HepG2 (cell line): ENCODE measurements at regions not wholly inside any gene's neighbourhood (a gene's known extent, or its start where the extent isn't known, plus 50 kb on each side); places are given as distances from the start of the nearest gene placed in this dataset.

ENCODE experiments used
- ATAC-seq: fragments of 200-7000 bp; cut with Tn5 transposase; 3 replicates; pipeline ENCODE4 v1.9.1; 2020; ENCODE audit warnings: mild to moderate bottlenecking, moderate library complexity
- BruUV-seq: library from RNA; stranded (reverse); fragments of 400-500 nt; replicated peaks from 2 replicates; lab custom pipeline; 2021; lab: Mats Ljungman, UMichigan
- CTCF ChIA-PET: fragments of 300-600 bp; formaldehyde crosslinking; extraction: SDS; loops from one replicate; lab custom pipeline; 2021; ENCODE audit warnings: low total read pairs, inconsistent platforms, low intra/inter-chr PET ratio; lab: Yijun Ruan, JAX
- POLR2A ChIA-PET: fragments of 350-600 bp; sonication (Branson Sonifier 250); formaldehyde crosslinking; loops from one replicate; lab custom pipeline; 2020; ENCODE audit warnings: antibody characterized with exemption, inconsistent platforms; lab: Yijun Ruan, JAX
- DNase-seq: peaks from one replicate; pipeline ENCODE4 v3.0.0-alpha.2; 2015; ENCODE audit warnings: low spot score
- FAIRE-seq: peaks from 3 replicates; lab custom pipeline; 2011; peaks lifted over from hg19 to GRCh38; lab: Jason Lieb, UNC
- H2AFZ ChIP-seq: one replicate; pipeline ENCODE4 v1.6.1; 2011; ENCODE audit warnings: low read length, inconsistent platforms
- H3K27ac ChIP-seq: fragments of 300-600 bp; 3 replicates; pipeline ENCODE4 v1.8.0; 2011; ENCODE audit warnings: mixed run types, mild to moderate bottlenecking, mixed read lengths, low read length, inconsistent platforms; ENCODE audit not compliant: insufficient read depth; ENCODE audit errors: extremely low read length
- H3K27me3 ChIP-seq, 2 experiments: fragments of 200-600 bp in 1 of 2; 2 replicates in 1 of 2; 3 replicates in 1 of 2; pipeline versions ENCODE4 v1.6.0 to v1.8.0; 2011; ENCODE audit warnings: low read length in 2 of 2, mild to moderate bottlenecking in 2 of 2, moderate library complexity in 2 of 2, inconsistent platforms in 1 of 2; ENCODE audit not compliant: insufficient read depth in 2 of 2, control insufficient read depth in 1 of 2
- H3K36me3 ChIP-seq, 2 experiments: fragments of 200-600 bp in 1 of 2; replicated peaks in 1 of 2; 2 replicates in 1 of 2; 3 replicates in 1 of 2; pipeline versions ENCODE4 v1.5.1 to v1.8.0; 2011; ENCODE audit warnings: low read length in 2 of 2, inconsistent platforms in 1 of 2; ENCODE audit not compliant: insufficient read depth in 2 of 2, control insufficient read depth in 1 of 2
- H3K4me1 ChIP-seq: 2 replicates; pipeline ENCODE4 v1.5.1; 2012; ENCODE audit warnings: low read length, inconsistent platforms; ENCODE audit not compliant: insufficient read depth
- H3K4me2 ChIP-seq: 2 replicates; pipeline ENCODE4 v1.6.0; 2011; ENCODE audit warnings: low read depth, low read length, inconsistent platforms
- H3K4me3 ChIP-seq, 3 experiments: fragments of 200-600 bp in 1 of 3; sonication (generic), shearing (Covaris generic) in 1 of 3; replicated peaks in 1 of 3; 2 replicates each; pipeline ENCODE4 v1.5.1; 2011 to 2016; ENCODE audit warnings: low read length in 3 of 3, inconsistent platforms in 2 of 3, low read depth in 2 of 3, mild to moderate bottlenecking in 2 of 3, control low read depth in 1 of 3, mixed read lengths in 1 of 3; ENCODE audit not compliant: insufficient read depth in 1 of 3
- H3K79me2 ChIP-seq: one replicate; pipeline ENCODE4 v1.6.1; 2011; ENCODE audit warnings: low read length, inconsistent platforms; ENCODE audit not compliant: insufficient read depth
- H3K9ac ChIP-seq: 2 replicates; pipeline ENCODE4 v1.6.0; 2011; ENCODE audit warnings: mild to moderate bottlenecking, low read depth, low read length, inconsistent platforms; ENCODE audit not compliant: insufficient read depth
- H3K9me3 ChIP-seq: 2 replicates; pipeline ENCODE4 v1.5.1; 2012; ENCODE audit warnings: mild to moderate bottlenecking, low read length
- H4K20me1 ChIP-seq: 2 replicates; pipeline ENCODE4 v1.6.0; 2011; ENCODE audit warnings: inconsistent platforms, mild to moderate bottlenecking, low read length, moderate library complexity; ENCODE audit not compliant: insufficient read depth
- ATF1 ChIP-seq: IDR thresholded peaks from 2 replicates; pipeline ENCODE4 v1.6.1; 2016; ENCODE audit warnings: mild to moderate bottlenecking, control low read depth
- CREBL2 ChIP-seq: sonication (generic); formaldehyde crosslinking; IDR thresholded peaks from 2 replicates; pipeline ENCODE4 v1.8.1; 2023; ENCODE audit warnings: missing genetic modification reagents, mild to moderate bottlenecking, borderline replicate concordance
- ERF ChIP-seq: IDR thresholded peaks from 2 replicates; pipeline ENCODE4 v1.6.1; 2018; ENCODE audit warnings: missing biosample characterization, missing genetic modification reagents
- NFE2 ChIP-seq: sonication (generic); formaldehyde crosslinking; IDR thresholded peaks from 2 replicates; pipeline ENCODE4 v1.4.0; 2020; ENCODE audit warnings: missing genetic modification reagents
- NFYC ChIP-seq: IDR thresholded peaks from 2 replicates; pipeline ENCODE4 v1.6.1; 2016; ENCODE audit warnings: missing genetic modification reagents, missing compliant biosample characterization
- PRMT3 ChIP-seq: sonication (generic); formaldehyde crosslinking; IDR thresholded peaks from 2 replicates; pipeline ENCODE4 v1.8.1; 2022; ENCODE audit warnings: low read depth, mild to moderate bottlenecking, moderate library complexity, missing genetic modification reagents, borderline replicate concordance
- RBM22 ChIP-seq: fragments of 200-400 bp; formaldehyde crosslinking; optimal IDR thresholded peaks from 2 replicates; pipeline ENCODE3; 2017; ENCODE audit warnings: mild to moderate bottlenecking, low read length, moderate library complexity
- RFX1 ChIP-seq: fragments of 450-650 bp; IDR thresholded peaks from 2 replicates; pipeline ENCODE4 v1.6.1; 2017
- SP140L ChIP-seq: sonication (generic); formaldehyde crosslinking; IDR thresholded peaks from 2 replicates; pipeline ENCODE4 v1.4.0; 2020; ENCODE audit warnings: missing genetic modification reagents, borderline replicate concordance
- SP2 ChIP-seq: sonication (generic); formaldehyde crosslinking; IDR thresholded peaks from 2 replicates; pipeline ENCODE4 v1.5.1; 2020; ENCODE audit warnings: mild to moderate bottlenecking, missing genetic modification reagents
- ZC3H13 ChIP-seq: sonication (generic); formaldehyde crosslinking; IDR thresholded peaks from 2 replicates; pipeline ENCODE4 v1.8.1; 2023; ENCODE audit warnings: mild to moderate bottlenecking, missing genetic modification reagents, moderate library complexity
- ZNF276 ChIP-seq: sonication (generic); formaldehyde crosslinking; IDR thresholded peaks from 2 replicates; pipeline ENCODE4 v1.4.0; 2020; ENCODE audit warnings: mild to moderate bottlenecking, low read depth, missing genetic modification reagents
- ZNF431 ChIP-seq: sonication (generic); formaldehyde crosslinking; IDR thresholded peaks from 2 replicates; pipeline ENCODE4 v1.9.0; 2022; ENCODE audit warnings: missing genetic modification reagents, low read depth, mild to moderate bottlenecking, borderline replicate concordance
- ZNF644 ChIP-seq: IDR thresholded peaks from 2 replicates; pipeline ENCODE4 v1.6.1; 2016; ENCODE audit warnings: low read depth
- ZNF740 ChIP-seq: sonication (generic); formaldehyde crosslinking; IDR thresholded peaks from 2 replicates; pipeline ENCODE4 v1.4.0; 2020; ENCODE audit warnings: missing genetic modification reagents
- in situ Hi-C: cut with HindIII; loops from 2 replicates; pipeline ENCODE4 v1.10.0; 2017; ENCODE audit warnings: low pct_unique_long_range_greater_than_20kb; ENCODE audit not compliant: extremely low pct_ligation_motif_present
- intact Hi-C: fragments of 100-400 bp; cut with micrococcal nuclease; formaldehyde crosslinking; loops from one replicate; pipeline ENCODE4 v1.10.0; 2022; ENCODE audit not compliant: unreplicated experiment
- TF ChIP-seq, protein P1 (sequence below): sonication (generic); formaldehyde crosslinking; IDR thresholded peaks from 2 replicates; pipeline ENCODE4 v1.9.0; 2021; ENCODE audit warnings: mild to moderate bottlenecking, missing genetic modification reagents
- TF ChIP-seq, protein P2 (sequence below): sonication (generic); formaldehyde crosslinking; IDR thresholded peaks from 2 replicates; pipeline ENCODE4 v1.4.0; 2020; ENCODE audit warnings: missing genetic modification reagents

DNA sequence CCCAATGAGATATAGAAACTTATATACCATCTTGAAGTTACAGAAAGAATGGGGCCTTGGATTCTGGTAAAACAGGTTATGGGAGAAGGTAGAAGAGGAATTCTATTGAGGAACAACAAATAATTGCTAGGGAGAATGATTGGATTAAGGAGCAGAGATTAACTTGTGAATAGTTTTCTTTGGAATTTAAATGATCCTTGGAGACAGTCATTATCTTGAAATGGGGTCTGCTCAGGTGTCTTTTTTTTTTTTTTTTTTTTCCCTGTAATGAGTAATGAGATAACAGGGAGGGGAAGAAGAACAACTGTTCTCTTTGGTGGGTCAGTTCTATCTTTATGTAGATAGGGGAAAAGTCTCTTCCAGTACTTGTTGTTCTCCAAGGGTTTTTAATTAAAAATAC, 1406.0 kb downstream of the RPA4 start:
- ChIA-PET POLR2A (no interaction called here), CTCF (no interaction called here)
- no peaks in the 10 kb centered on the region for H3K9me3 ChIP-seq
- in situ Hi-C loops: no loop called here
- H3K27me3 ChIP-seq: no peaks in the 10 kb centered on the region
- BruUV-seq: no TSS peak
- H3K4me2 ChIP-seq: no peak overlapping the region
- ATAC-seq (no peak), FAIRE-seq (no peak), DNase-seq (no peak)
- H4K20me1 ChIP-seq: no peaks in the 10 kb centered on the region
- H3K4me1 ChIP-seq: no peaks in the 10 kb centered on the region
- no peak overlapping the region for H3K27ac ChIP-seq
- no peak overlapping the region for H2AFZ ChIP-seq
- H3K9ac ChIP-seq: no peak overlapping the region
- H3K4me3 ChIP-seq: no peak overlapping the region
- no peaks in the 10 kb centered on the region for H3K79me2 ChIP-seq
- intact Hi-C loops: no loop called here
- no peaks in the 10 kb centered on the region for H3K36me3 ChIP-seq
- no peak for TF ChIP-seq RFX1
- TF ChIP-seq RBM22: no peak
- TF ChIP-seq ZNF740 (CRISPR knock-in tag): no peak
- TF ChIP-seq ZNF276 (CRISPR knock-in tag): no peak
- TF ChIP-seq SP140L (CRISPR knock-in tag): no peak
- TF ChIP-seq ATF1: no peak
- TF ChIP-seq NFYC (CRISPR knock-in tag): no peak
- TF ChIP-seq NFE2 (CRISPR knock-in tag): no peak
- TF ChIP-seq CREBL2 (CRISPR knock-in tag): no peak
- TF ChIP-seq ERF: no peak
- TF ChIP-seq, protein P1, sequence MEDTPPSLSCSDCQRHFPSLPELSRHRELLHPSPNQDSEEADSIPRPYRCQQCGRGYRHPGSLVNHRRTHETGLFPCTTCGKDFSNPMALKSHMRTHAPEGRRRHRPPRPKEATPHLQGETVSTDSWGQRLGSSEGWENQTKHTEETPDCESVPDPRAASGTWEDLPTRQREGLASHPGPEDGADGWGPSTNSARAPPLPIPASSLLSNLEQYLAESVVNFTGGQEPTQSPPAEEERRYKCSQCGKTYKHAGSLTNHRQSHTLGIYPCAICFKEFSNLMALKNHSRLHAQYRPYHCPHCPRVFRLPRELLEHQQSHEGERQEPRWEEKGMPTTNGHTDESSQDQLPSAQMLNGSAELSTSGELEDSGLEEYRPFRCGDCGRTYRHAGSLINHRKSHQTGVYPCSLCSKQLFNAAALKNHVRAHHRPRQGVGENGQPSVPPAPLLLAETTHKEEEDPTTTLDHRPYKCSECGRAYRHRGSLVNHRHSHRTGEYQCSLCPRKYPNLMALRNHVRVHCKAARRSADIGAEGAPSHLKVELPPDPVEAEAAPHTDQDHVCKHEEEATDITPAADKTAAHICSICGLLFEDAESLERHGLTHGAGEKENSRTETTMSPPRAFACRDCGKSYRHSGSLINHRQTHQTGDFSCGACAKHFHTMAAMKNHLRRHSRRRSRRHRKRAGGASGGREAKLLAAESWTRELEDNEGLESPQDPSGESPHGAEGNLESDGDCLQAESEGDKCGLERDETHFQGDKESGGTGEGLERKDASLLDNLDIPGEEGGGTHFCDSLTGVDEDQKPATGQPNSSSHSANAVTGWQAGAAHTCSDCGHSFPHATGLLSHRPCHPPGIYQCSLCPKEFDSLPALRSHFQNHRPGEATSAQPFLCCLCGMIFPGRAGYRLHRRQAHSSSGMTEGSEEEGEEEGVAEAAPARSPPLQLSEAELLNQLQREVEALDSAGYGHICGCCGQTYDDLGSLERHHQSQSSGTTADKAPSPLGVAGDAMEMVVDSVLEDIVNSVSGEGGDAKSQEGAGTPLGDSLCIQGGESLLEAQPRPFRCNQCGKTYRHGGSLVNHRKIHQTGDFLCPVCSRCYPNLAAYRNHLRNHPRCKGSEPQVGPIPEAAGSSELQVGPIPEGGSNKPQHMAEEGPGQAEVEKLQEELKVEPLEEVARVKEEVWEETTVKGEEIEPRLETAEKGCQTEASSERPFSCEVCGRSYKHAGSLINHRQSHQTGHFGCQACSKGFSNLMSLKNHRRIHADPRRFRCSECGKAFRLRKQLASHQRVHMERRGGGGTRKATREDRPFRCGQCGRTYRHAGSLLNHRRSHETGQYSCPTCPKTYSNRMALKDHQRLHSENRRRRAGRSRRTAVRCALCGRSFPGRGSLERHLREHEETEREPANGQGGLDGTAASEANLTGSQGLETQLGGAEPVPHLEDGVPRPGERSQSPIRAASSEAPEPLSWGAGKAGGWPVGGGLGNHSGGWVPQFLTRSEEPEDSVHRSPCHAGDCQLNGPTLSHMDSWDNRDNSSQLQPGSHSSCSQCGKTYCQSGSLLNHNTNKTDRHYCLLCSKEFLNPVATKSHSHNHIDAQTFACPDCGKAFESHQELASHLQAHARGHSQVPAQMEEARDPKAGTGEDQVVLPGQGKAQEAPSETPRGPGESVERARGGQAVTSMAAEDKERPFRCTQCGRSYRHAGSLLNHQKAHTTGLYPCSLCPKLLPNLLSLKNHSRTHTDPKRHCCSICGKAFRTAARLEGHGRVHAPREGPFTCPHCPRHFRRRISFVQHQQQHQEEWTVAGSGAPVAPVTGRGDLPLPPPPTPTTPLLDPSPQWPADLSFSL (CRISPR knock-in tag): no peak
- TF ChIP-seq, protein P2, sequence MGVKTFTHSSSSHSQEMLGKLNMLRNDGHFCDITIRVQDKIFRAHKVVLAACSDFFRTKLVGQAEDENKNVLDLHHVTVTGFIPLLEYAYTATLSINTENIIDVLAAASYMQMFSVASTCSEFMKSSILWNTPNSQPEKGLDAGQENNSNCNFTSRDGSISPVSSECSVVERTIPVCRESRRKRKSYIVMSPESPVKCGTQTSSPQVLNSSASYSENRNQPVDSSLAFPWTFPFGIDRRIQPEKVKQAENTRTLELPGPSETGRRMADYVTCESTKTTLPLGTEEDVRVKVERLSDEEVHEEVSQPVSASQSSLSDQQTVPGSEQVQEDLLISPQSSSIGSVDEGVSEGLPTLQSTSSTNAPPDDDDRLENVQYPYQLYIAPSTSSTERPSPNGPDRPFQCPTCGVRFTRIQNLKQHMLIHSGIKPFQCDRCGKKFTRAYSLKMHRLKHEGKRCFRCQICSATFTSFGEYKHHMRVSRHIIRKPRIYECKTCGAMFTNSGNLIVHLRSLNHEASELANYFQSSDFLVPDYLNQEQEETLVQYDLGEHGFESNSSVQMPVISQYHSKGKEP: no peak
- TF ChIP-seq ZNF431 (CRISPR knock-in tag): no peak
- TF ChIP-seq ZC3H13 (CRISPR knock-in tag): no peak
- TF ChIP-seq PRMT3: no peak
- no peak for TF ChIP-seq ZNF644
- TF ChIP-seq SP2 (CRISPR knock-in tag): no peak
